NCI-H1436 treated with DMSO at 0.1 percent for 48 hours (cell line): ENCODE measurements at regions not wholly inside any gene's neighbourhood (a gene's known extent, or its start where the extent isn't known, plus 50 kb on each side); places are given as distances from the start of the nearest gene placed in this dataset.
"Not testable (repeated sequence)": the region's sequence is repeated elsewhere in the genome, so short reads cannot be mapped to it uniquely, and the experiment has no call there.

Experiments used
- DNase-seq: peaks from one replicate; lab custom pipeline; 2025; lab: John Stamatoyannopoulos, UW

DNA sequence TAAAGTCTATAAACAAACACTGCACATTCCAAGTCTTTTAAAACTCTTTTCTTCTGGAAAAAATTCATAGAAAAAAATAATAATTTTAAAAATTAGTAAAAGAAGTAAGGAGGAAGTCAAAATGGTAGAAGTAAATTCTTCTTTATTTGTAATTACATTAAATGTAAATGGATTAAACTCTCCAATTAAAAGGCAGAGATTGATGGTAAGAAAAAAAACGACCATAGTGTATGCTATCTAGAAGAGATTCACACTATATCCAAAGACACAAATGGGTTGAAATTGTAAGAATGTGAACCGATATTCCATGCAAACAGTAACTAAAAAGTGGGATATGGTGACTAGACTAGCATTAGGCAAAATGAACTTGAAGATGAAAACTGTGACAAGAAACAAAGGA, 1196.1 kb upstream of the CDH2 start:
- DNase-seq: no peak

DNA sequence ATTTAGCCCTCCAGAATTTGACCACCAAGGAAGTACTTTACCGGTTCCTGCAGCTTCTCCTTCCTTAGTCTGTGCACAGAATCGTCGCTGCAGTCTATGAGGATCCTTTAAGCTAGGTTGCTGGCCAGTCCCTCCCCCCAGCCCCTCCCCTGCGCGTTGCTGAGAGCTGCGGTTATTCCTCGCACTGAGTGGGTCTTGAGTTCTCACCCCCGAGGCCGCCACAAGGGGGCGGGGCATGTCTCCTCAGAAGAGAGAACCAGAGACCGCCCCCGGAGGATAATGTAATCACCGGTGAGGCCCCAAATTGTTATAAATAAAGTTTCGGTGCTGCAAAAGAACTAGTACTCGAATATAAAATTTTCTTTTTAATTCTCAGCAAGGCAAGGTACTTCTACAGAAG, 1184.9 kb upstream of the CDH2 start:
- DNase-seq: no peak

DNA sequence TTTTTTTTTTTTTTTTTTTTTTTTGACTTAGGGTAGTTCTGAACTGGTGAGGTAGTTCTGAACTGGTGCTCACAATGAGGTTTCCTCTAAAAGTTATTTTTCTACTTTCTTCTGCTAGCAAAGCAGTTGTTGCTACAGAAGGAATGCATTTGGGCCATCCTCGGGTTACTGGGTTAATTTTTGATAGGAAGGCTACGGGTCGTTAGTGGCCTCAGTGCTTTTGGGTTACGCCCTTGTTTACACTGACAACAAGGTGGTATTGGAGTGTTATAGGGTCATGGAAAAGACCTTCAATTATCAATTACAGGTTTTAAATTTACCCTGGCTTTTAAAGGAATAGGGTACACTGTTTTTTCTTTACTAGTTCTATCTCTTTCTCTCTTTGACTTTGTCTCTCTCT, 1183.7 kb upstream of the CDH2 start:
- DNase-seq: not testable (repeated sequence)

DNA sequence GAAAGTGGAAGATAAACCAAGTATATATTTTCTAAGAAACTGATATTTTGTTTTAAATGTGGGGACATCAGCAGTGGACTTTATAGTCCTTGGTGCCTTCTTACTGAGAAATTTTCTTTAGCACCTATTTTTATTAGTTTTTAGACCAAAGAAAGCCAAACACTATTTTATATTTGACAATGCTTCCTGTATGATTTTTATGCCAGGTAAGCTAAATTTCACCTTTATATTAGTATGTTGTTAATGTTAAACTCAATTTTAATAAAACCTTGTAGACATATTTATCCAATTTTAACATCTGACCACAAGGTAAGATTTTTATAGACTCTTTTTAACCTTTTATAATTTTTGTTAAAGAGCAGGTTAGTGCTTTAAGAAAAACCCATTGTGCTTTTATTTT, 1182.3 kb upstream of the CDH2 start:
- DNase-seq: not testable (repeated sequence)

DNA sequence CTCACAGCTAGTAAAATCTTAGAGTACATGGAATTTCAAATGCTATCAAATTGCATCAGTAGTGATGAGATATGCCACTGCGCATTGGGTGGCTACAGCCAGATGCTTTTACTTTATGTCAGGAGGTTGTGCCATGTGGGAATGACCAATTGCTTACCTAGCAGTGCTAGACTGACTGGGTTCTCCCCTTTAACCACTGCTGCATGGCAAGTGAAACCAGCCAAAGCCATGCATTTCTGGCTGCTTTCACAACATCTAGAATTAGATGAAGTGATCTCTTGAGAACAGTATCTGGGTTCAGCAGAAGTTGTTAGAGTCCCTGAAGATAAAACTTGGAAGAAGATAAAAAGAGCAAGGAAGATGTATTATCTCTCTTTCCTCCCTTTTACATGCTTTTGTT, 1174.2 kb upstream of the CDH2 start:
- no peak for DNase-seq

- DNase-seq: no peak
These were observed 1152.0 kb upstream of the CDH2 start for GRCh38 chr18:29328932-29329331.

DNA sequence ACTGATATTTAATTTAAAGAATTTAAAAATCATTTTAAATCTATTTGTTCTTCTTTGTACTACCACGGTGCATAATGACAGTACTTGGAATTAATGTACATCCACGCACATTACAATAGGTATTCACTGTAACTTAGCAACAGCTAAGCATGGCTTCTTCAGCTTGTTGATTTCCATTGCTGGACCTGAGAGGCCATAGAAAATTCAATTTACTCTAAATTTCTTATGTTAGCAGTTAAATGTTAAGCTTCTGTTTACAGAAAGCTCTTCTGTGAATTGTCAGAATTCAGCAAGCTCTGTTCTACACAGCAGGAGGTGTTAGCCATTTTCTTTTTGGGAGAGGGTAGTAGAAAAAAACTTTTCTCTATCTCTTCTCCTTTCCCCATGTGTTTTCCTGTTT, 1149.3 kb upstream of the CDH2 start:
- peak; percentile 1 for DNase-seq

GRCh38 chr18:29321561-29321960, 1144.6 kb upstream of the CDH2 start:
- no peak for DNase-seq

DNA sequence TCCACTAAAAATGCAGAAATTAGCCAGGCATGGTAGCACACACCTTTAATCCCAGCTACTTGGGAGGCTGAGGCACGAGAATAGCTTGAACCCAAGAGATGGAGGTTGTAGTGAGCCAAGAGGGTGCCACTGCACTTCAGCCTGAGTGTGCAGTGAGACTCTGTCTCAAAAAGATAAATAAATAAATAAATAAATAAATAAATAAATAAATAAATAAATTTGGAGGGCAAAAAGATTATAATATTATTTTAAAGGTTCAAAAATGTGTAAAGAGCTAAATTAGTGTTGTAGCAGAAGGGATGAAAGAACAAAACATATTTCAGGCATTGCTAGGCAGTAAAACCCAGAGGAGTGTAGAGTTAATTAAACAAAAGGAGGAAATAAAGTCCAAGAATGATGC, 1136.4 kb upstream of the CDH2 start:
- no peak for DNase-seq

DNA sequence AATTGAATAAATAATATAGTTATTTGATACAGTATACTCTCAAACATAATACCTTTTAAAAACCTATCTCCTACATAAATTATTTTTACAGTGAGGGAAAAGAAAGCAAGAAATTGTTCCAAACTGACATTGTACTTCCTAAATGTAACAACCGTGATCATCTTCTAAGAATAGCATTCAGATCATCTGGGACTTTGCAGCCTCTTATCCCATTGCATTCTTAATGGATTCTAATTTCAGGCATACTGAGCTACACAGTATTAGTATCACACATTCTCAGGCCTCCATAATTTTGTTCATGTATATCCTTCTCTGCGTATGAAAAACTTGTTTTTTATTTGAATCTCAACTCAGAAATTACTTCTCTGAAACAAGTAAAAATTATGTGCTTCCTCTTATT, 1134.7 kb upstream of the CDH2 start:
- no peak for DNase-seq

DNA sequence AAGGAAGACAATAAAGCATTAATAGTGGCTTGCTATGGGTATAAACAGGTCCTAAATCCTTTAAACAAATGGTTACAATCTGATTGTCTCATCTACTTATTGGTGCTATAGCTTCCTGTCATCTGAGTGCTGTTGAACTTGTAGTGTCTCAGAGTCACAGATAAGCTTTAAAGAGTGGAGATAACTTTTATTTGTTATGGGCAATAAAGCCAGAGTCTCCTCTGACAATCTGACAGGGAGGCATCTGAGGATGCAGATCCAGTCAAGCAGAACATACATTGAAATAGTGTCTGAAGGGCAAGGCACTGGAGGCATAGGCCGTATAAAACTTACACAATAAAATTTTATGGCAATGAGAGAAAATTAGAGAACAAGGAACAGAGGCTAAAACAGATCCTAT, 1132.4 kb upstream of the CDH2 start:
- no peak for DNase-seq

GRCh38 chr18:29307982-29308381, 1131.1 kb upstream of the CDH2 start:
- no peak for DNase-seq

DNA sequence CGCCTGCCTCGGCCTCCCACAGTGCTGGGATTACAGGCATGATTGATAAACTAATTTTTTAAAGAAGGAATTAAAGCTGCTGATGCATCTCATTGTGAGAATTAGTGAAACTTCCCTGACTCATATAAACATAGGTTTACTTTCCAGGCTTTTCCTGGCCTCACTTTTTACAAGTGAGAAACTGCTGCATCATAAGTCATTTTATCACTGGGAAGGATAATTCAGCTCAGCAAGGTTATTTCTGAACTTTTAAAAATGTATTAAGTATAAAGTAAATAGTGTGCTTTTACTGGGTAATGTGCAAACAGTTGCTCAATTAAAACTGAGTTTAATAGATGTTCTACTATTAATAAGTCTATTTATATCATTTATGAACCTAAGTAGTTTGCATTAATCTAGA, 1130.3 kb upstream of the CDH2 start:
- no peak for DNase-seq

DNA sequence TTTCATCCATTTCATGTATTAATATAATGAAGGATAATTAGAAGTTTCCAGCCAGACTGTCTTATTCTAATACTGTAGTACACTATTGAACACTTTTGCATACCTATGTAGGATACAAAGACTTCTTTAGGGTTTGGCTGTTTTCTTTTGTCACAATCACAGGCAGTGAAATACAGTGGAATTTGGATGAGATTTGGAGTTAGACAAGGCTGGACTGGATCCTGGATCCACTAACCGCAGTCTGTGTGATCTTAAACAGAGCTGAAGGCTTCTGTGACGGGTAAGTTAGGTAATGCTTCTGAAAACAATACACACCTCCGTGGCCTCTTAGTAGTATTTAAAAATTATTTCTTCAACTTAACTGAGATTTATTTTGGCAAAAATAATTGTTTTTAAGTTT, 1128.6 kb upstream of the CDH2 start:
- DNase-seq: no peak

DNA sequence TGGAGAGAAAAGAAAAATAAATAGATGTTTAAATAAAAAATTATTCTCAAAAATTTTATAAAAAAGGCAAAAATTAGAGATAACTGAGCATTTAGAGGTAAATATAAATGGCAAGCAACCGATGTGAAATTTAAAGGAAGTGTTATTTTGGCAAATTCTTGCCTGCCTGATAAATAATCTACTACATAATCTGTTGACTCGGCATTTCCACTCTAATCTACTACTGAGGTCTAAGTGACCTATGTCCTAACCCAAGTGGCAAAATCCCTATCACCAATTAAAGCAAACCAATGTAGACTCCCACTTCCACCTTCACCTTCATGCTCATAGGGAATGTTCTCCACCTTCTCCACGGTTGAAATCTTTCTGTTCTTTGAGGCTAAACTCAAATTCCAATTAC, 1124.1 kb upstream of the CDH2 start:
- DNase-seq: no peak

- no peak for DNase-seq
These were observed 1108.5 kb upstream of the CDH2 start for GRCh38 chr18:29285471-29285870.

- DNase-seq: no peak
These were observed 1094.6 kb upstream of the CDH2 start for GRCh38 chr18:29271501-29271900.

DNA sequence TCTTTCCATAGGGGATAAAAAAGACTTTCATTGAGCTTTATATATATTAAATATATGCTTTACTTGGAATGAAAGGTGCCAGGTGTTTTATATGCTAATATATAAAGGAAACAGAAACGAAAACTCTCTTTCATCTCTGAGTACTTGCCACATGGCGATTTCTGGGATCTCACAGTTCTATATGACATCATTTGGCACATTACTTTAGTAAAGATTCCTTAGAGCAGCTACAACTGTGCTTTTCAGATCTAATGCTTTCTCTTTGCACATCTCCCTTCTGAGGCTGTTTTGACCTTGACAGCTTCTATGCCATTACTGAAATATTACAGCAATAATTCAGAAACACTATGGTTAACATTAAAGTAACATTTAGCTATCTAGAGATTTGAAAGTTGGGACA, 1082.9 kb upstream of the CDH2 start:
- no peak for DNase-seq

DNA sequence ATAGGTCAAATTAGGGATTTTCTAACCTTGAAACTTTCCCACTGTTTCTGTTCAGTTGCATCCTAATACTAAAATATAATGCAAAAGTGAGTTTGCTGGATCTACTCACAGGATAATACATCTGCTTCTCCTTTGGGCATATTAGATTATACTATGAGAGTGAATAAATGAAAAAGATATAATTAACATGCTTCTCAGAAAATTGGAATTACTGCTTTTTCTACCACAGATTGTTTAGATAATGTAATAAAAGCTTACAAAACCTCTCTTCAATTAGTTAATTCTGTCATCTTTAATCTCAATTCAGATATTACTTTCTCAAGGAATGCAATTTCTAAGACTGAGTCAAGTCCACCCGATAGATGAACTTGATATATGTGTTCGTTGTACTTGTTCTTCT, 1077.2 kb upstream of the CDH2 start:
- no peak for DNase-seq

- DNase-seq: no peak
These were observed 1074.8 kb upstream of the CDH2 start for GRCh38 chr18:29251681-29252080.

- DNase-seq: no peak
These were observed 1073.9 kb upstream of the CDH2 start for GRCh38 chr18:29250843-29251242.

- DNase-seq: no peak
These were observed 1073.3 kb upstream of the CDH2 start for GRCh38 chr18:29250259-29250658.

DNA sequence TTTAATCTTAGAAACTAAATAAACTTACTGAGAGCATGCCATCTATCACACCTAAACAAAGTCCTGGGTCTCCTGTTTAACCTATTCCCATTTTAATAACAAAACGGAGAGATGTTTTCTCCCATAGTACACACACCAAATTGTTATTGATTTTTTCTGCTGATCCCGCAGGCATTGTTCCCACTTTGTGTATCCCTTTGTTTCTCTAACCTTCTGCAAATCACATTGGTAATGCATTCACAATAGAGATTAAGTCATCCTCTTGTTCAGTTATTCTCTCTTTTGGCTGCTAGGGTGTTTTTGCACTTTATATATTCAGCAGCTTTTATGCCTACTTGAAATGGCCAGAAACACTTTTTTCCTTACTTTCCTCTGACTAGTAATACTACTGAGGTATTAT, 1071.9 kb upstream of the CDH2 start:
- DNase-seq: no peak

DNA sequence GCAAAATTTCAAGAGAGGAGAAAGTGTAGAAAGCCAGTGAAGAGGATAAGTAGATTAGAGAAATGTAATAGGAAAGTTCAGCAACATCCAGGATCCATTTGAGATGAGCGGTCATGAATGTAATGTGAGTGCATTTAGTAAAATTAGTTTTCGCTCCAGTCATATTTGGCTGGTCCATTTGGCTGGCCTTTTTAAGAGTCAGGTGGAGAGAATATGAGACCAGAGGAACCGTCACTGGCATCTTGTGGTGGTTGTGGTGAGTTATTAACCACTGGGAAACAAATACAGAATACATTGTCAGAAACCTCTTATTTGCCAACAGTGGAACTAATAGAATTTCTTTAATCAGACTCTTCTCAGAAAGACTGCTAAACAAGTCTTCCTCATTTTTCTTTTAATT, 1064.3 kb upstream of the CDH2 start:
- DNase-seq: no peak

DNA sequence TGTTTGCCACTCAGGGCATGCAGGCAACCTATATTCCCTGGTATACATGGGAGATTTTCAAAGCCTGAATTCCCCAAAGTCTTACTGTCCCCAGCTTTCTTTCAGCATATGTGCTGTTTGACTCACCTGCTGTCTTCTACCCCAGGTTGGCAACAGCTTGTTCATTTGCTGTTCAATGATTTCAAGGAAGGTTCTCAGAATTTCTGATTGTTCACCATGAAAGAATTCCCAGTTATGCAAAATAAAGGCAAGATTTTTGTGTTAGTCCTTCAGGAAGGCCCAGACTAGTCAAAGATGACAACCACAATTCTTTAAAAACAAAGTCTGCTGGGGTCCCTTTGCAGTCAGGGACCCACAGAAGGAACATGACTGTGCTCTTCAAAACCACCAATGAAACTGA, 1057.8 kb upstream of the CDH2 start:
- DNase-seq: no peak
